ENCODE measurements at regions not wholly inside any gene's neighbourhood (a gene's known extent, or its start where the extent isn't known, plus 50 kb on each side); places are given as distances from the start of the nearest gene placed in this dataset.
"Not testable (repeated sequence)": the region's sequence is repeated elsewhere in the genome, so short reads cannot be mapped to it uniquely, and the experiment has no call there.

- Mint-ChIP-seq H3K27me3 (peaks cover 3% of the 10 kb centered on the region), H3K27ac (no peak overlapping the region), H3K36me3 (no peaks in the 10 kb centered on the region), H3K4me3 (no peak overlapping the region), H3K9me3 (no peaks in the 10 kb centered on the region), H3K4me1 (no peaks in the 10 kb centered on the region)
These were observed 203.9 kb downstream of the NUFIP1 start for GRCh38 chr13:44785401-44785800.

DNA sequence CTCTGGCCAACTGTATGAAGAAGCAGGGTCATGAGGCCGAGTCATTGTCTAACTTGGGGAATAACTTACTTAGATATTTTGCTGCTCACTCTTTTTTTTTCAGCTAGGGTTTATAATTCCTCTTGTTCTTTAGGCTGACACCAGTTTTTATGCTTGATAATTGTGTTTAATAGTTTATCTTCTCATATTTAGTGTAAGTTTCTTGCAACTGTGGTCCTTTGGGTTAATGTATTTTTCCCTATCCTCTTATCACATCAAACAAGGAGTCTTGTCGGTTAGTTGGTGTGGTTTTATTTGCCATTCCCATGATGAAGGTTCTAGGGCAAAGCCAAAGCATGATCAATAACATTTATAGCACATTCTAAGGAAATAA is 204.6 kb downstream of the NUFIP1 start:
- no peak overlapping the region for H3K4me3 Mint-ChIP-seq
- H3K27me3 Mint-ChIP-seq: peaks cover 3% of the 10 kb centered on the region
- no peaks in the 10 kb centered on the region for H3K9me3 Mint-ChIP-seq
- no peaks in the 10 kb centered on the region for H3K4me1 Mint-ChIP-seq
- no peaks in the 10 kb centered on the region for H3K36me3 Mint-ChIP-seq
- no peak overlapping the region for H3K27ac Mint-ChIP-seq

DNA sequence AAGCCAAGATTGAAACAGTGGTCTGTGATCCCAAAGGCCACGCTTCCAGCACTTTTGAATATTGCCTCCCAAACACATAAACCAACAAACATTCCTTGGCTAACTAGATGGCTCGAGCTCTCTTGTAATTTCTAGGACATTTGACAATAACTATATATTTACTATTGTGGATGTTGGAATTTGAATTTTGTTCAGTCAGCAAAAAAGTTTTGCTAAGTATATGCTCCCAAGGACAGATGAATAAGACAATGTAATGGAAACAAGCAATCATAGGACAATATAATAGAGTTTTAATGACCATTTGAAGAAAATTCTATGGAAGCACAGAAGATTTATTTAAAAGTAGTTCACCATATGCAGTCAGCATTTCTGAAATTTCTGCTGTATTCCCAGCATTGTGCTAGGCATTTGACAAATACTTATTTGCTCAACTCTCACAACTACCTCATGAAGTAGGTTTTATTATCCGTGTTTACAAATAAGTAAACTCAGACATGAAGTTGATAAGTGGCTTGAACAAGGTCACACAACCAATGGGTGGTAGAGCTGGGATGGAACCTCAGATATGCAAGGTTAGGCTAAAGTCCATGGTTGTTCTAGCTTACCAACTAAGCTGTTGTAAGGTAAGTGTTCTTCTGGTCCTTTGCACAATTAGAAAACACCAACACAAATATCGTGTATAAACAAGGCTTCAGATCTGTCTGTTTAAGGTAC is 205.1 kb downstream of the NUFIP1 start:
- Mint-ChIP-seq H3K4me1 (no peaks in the 10 kb centered on the region), H3K4me3 (no peak overlapping the region), H3K36me3 (no peaks in the 10 kb centered on the region), H3K9me3 (no peaks in the 10 kb centered on the region), H3K27ac (no peak overlapping the region), H3K27me3 (peaks cover 3% of the 10 kb centered on the region)

- peaks cover 3% of the 10 kb centered on the region for H3K27me3 Mint-ChIP-seq
- H3K27ac Mint-ChIP-seq: no peak overlapping the region
- no peak overlapping the region for H3K4me3 Mint-ChIP-seq
- no peaks in the 10 kb centered on the region for H3K4me1 Mint-ChIP-seq
- no peaks in the 10 kb centered on the region for H3K36me3 Mint-ChIP-seq
- H3K9me3 Mint-ChIP-seq: no peaks in the 10 kb centered on the region
These were observed 204.6 kb upstream of the TSC22D1 start for GRCh38 chr13:44780591-44781280.

GRCh38 chr13:44778761-44779484 is 202.8 kb upstream of the TSC22D1 start:
- no peaks in the 10 kb centered on the region for H3K4me1 Mint-ChIP-seq
- H3K9me3 Mint-ChIP-seq: no peaks in the 10 kb centered on the region
- H3K27me3 Mint-ChIP-seq: peaks cover 3% of the 10 kb centered on the region
- H3K36me3 Mint-ChIP-seq: no peaks in the 10 kb centered on the region
- H3K4me3 Mint-ChIP-seq: no peak overlapping the region
- H3K27ac Mint-ChIP-seq: no peak overlapping the region

GRCh38 chr13:44775290-44775689 is 199.2 kb upstream of the TSC22D1 start:
- H3K4me1 Mint-ChIP-seq, H3K9me3 Mint-ChIP-seq, H3K4me3 Mint-ChIP-seq, H3K27ac Mint-ChIP-seq, H3K27me3 Mint-ChIP-seq, H3K36me3 Mint-ChIP-seq: not testable (repeated sequence)

GRCh38 chr13:44770951-44771350 is 194.8 kb upstream of the TSC22D1 start:
- Mint-ChIP-seq H3K4me1 (peaks cover 30% of the 10 kb centered on the region), H3K27me3 (no peaks in the 10 kb centered on the region), H3K9me3 (no peaks in the 10 kb centered on the region), H3K27ac (no peak overlapping the region), H3K36me3 (no peaks in the 10 kb centered on the region), H3K4me3 (no peak overlapping the region)

GRCh38 chr13:44769686-44770085 is 193.6 kb upstream of the TSC22D1 start:
- Mint-ChIP-seq H3K36me3 (no peaks in the 10 kb centered on the region), H3K4me1 (peaks cover 30% of the 10 kb centered on the region), H3K9me3 (no peaks in the 10 kb centered on the region), H3K27me3 (no peaks in the 10 kb centered on the region), H3K4me3 (no peak overlapping the region), H3K27ac (no peak overlapping the region)

GRCh38 chr13:44768775-44769581 is 192.8 kb upstream of the TSC22D1 start:
- Mint-ChIP-seq H3K4me3 (peak overlapping the region; percentile 5), H3K4me1 (peaks cover 30% of the 10 kb centered on the region), H3K27me3 (no peaks in the 10 kb centered on the region), H3K36me3 (no peaks in the 10 kb centered on the region), H3K27ac (peak overlapping the region; percentile 73), H3K9me3 (no peaks in the 10 kb centered on the region)

DNA sequence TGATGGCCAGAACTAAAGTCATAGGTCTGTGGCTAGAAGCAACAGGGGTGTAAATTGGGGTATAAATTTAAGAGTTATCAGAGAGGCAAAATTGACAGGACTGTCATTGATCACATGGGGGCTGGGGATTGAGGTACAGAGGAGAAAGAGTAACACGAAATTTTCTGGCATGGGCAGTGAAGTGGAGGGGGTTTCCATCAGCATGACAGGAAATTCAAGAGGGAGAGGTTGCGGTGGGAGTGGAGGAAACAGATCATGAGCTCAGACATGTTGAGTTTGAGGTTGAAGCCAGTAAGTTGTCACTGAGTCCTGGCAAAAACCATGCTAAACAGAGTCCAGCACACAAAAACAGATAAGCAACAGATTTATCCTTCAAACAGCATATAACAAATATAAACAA is 192.1 kb upstream of the TSC22D1 start:
- Mint-ChIP-seq H3K4me3 (peak overlapping the region; percentile 5), H3K9me3 (no peaks in the 10 kb centered on the region), H3K27me3 (no peaks in the 10 kb centered on the region), H3K27ac (peak overlapping the region; percentile 56), H3K36me3 (no peaks in the 10 kb centered on the region), H3K4me1 (peaks cover 30% of the 10 kb centered on the region)

- Mint-ChIP-seq H3K27me3 (no peaks in the 10 kb centered on the region), H3K4me1 (peaks cover 28% of the 10 kb centered on the region), H3K36me3 (no peaks in the 10 kb centered on the region), H3K9me3 (no peaks in the 10 kb centered on the region), H3K27ac (no peak overlapping the region), H3K4me3 (no peak overlapping the region)
These were observed 188.9 kb upstream of the TSC22D1 start for GRCh38 chr13:44765001-44765471.

- Mint-ChIP-seq H3K27me3 (no peaks in the 10 kb centered on the region), H3K4me3 (no peak overlapping the region), H3K27ac (no peak overlapping the region), H3K9me3 (no peaks in the 10 kb centered on the region), H3K36me3 (no peaks in the 10 kb centered on the region), H3K4me1 (peaks cover 20% of the 10 kb centered on the region)
These were observed 188.2 kb upstream of the TSC22D1 start for GRCh38 chr13:44764302-44764692.

DNA sequence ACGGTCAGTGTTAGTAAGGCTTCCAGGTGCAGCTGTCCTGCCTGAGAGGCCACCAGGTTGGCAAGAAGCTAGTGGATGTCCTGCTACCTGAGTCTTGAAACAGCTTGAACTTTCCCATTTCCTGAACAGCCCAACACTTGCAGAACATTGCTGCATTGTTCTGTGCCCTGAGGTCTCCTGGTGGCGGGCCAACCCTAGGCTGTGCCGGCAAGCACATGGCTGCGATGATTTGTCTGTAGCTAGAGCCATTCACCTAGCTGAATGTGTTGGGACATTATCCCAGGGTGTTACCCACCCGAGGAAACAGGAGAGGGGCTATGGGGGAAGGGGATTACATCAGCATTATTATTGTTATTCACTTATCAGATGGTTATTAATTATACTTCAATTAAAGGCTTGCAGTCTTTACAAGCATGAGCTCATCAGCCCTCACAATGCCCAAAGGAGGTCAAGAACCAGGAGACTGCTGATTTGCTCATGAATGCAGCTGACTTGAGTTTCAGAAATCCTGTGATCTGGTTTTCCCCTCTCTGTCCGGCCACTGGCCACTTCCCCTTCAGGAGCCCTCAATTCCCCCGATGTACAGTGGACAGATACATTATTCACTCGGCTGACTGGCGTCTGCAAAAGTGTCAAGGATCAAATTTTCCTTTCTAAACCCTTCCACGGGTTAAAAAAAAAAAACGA is 187.6 kb upstream of the TSC22D1 start:
- H3K4me1 Mint-ChIP-seq: peaks cover 15% of the 10 kb centered on the region
- no peaks in the 10 kb centered on the region for H3K9me3 Mint-ChIP-seq
- H3K36me3 Mint-ChIP-seq: no peaks in the 10 kb centered on the region
- H3K27me3 Mint-ChIP-seq: no peaks in the 10 kb centered on the region
- H3K4me3 Mint-ChIP-seq: no peak overlapping the region
- H3K27ac Mint-ChIP-seq: no peak overlapping the region

DNA sequence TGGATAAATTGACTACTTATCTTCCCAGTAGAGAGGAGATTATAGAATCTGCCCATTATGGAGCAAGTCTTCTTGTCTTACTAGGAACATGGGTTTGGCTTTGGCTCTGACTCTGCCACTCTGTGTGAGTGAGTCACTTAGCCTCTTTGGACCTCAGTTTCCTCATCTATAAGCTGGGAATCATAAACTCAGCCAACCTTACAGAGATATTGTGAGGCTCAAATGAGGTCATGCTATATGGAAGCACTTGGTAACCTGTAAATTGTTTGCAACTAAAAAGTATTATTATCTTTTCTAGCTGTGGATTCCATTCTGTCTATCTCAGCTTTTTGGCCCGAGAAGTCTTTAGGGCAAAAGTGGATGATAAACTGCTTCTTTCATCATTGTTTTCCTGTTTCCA is 186.8 kb upstream of the TSC22D1 start:
- no peaks in the 10 kb centered on the region for H3K36me3 Mint-ChIP-seq
- no peaks in the 10 kb centered on the region for H3K9me3 Mint-ChIP-seq
- H3K4me1 Mint-ChIP-seq: peaks cover 6% of the 10 kb centered on the region
- H3K4me3 Mint-ChIP-seq: no peak overlapping the region
- no peaks in the 10 kb centered on the region for H3K27me3 Mint-ChIP-seq
- no peak overlapping the region for H3K27ac Mint-ChIP-seq

- H3K4me1 Mint-ChIP-seq: peaks cover 4% of the 10 kb centered on the region
- H3K27me3 Mint-ChIP-seq: no peaks in the 10 kb centered on the region
- no peak overlapping the region for H3K4me3 Mint-ChIP-seq
- H3K9me3 Mint-ChIP-seq: no peaks in the 10 kb centered on the region
- no peak overlapping the region for H3K27ac Mint-ChIP-seq
- H3K36me3 Mint-ChIP-seq: no peaks in the 10 kb centered on the region
These were observed 184.3 kb upstream of the TSC22D1 start for GRCh38 chr13:44760434-44760833.
